ENCODE measurements at regions not wholly inside any gene's neighbourhood (a gene's known extent, or its start where the extent isn't known, plus 50 kb on each side); places are given as distances from the start of the nearest gene placed in this dataset.

DNA sequence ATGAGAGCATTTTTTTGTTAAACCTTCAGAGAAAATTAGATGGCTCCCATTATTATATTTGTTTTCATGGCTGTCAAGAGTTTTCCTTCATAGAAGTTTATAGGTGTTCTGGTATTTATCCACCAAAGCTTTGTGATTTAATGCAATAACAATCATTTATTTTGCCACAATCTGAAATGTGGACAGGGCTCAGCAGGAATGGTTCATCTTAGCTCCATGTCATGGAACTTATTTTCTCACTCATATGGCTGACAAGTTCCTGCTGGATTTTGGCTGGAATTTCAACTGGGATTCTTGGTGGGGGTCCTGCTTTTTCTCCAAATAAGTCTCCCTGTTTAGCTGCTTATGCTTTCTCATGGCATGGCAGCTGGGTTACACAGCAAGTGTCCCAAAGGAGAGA is 876.7 kb downstream of the QKI start:
- no peak overlapping the region for H3K4me2 ChIP-seq (ENCODE audit: low read depth, low read length, poor library complexity, severe bottlenecking)
- no peaks in the 10 kb centered on the region for H3K9me2 ChIP-seq (replicated peaks; ENCODE audit: low read depth, low read length)
- H3K36me3 ChIP-seq (ENCODE audit: insufficient read depth, low read length) = no peaks in the 10 kb centered on the region
- H3F3A ChIP-seq (ENCODE audit: low read depth) = no peaks in the 10 kb centered on the region
- no peaks in the 10 kb centered on the region for H4K20me1 ChIP-seq (ENCODE audit: insufficient read depth, low read length, poor library complexity, severe bottlenecking)
- H3K27me3 ChIP-seq (ENCODE audit: insufficient read depth, low read length, poor library complexity, severe bottlenecking) = no peaks in the 10 kb centered on the region
- H3K9ac ChIP-seq (ENCODE audit: low read depth, low read length, poor library complexity, severe bottlenecking) = no peak overlapping the region
- H3K79me2 ChIP-seq (ENCODE audit: insufficient read depth, low read length) = no peaks in the 10 kb centered on the region
- H2AFZ ChIP-seq (ENCODE audit: low read length) = no peak overlapping the region
- no peak overlapping the region for H3K4me3 ChIP-seq (ENCODE audit: low read length, poor library complexity, severe bottlenecking)
- H3K4me1 ChIP-seq (ENCODE audit: insufficient read depth, low read length, poor library complexity, severe bottlenecking) = no peaks in the 10 kb centered on the region
- H3K9me3 ChIP-seq (ENCODE audit: insufficient read depth, low read depth, low read length) = no peaks in the 10 kb centered on the region
- no peak for TF ChIP-seq CTCF (conservative IDR thresholded peaks at IDR 0.05; ENCODE audit: low read length)
- TF ChIP-seq EZH2phosphoT487 (IDR thresholded peaks at IDR 0.05; ENCODE audit: borderline replicate concordance) = no peak

DNA sequence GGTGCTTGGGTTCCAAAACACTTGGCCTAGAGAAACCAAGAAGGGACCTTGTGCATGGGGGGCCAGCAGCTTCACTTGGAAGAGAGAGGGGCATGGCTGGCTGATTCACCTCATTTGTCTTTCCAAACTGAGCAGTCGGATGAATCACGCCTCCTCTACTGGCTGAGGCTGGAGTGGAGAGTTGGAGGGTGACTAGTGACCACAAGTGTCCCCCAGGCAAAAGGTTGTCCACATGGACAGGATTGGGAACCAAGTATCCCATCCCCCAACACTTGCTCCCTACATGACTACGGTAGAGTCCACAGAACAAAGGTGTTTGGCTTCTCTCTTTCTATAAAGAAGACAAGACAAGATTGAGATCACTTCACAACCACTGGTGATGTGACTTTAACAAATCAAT is 875.6 kb downstream of the QKI start:
- H3K9ac ChIP-seq (ENCODE audit: low read depth, low read length, poor library complexity, severe bottlenecking) = no peak overlapping the region
- no peaks in the 10 kb centered on the region for H4K20me1 ChIP-seq (ENCODE audit: insufficient read depth, low read length, poor library complexity, severe bottlenecking)
- no peak overlapping the region for H3K4me3 ChIP-seq (ENCODE audit: low read length, poor library complexity, severe bottlenecking)
- H3K79me2 ChIP-seq (ENCODE audit: insufficient read depth, low read length) = no peaks in the 10 kb centered on the region
- H3K9me3 ChIP-seq (ENCODE audit: insufficient read depth, low read depth, low read length) = no peaks in the 10 kb centered on the region
- no peaks in the 10 kb centered on the region for H3F3A ChIP-seq (ENCODE audit: low read depth)
- no peaks in the 10 kb centered on the region for H3K9me2 ChIP-seq (replicated peaks; ENCODE audit: low read depth, low read length)
- no peak for TF ChIP-seq CTCF (conservative IDR thresholded peaks at IDR 0.05; ENCODE audit: low read length)
- TF ChIP-seq EZH2phosphoT487 (IDR thresholded peaks at IDR 0.05; ENCODE audit: borderline replicate concordance) = no peak
- no peaks in the 10 kb centered on the region for H3K36me3 ChIP-seq (ENCODE audit: insufficient read depth, low read length)
- no peaks in the 10 kb centered on the region for H3K4me1 ChIP-seq (ENCODE audit: insufficient read depth, low read length, poor library complexity, severe bottlenecking)
- no peak overlapping the region for H2AFZ ChIP-seq (ENCODE audit: low read length)
- H3K27me3 ChIP-seq (ENCODE audit: insufficient read depth, low read length, poor library complexity, severe bottlenecking) = no peaks in the 10 kb centered on the region
- no peak overlapping the region for H3K4me2 ChIP-seq (ENCODE audit: low read depth, low read length, poor library complexity, severe bottlenecking)

GRCh38 chr6:164286011-164286410 is 871.5 kb downstream of the QKI start:
- Histone ChIP-seq H3K4me2 (ENCODE audit: low read depth, low read length, poor library complexity, severe bottlenecking) (no peak overlapping the region), H3K4me1 (ENCODE audit: insufficient read depth, low read length, poor library complexity, severe bottlenecking) (no peaks in the 10 kb centered on the region), H3K9me2 (replicated peaks; ENCODE audit: low read depth, low read length) (no peaks in the 10 kb centered on the region), H3K27me3 (ENCODE audit: insufficient read depth, low read length, poor library complexity, severe bottlenecking) (no peaks in the 10 kb centered on the region), H2AFZ (ENCODE audit: low read length) (no peak overlapping the region), H3K9me3 (ENCODE audit: insufficient read depth, low read depth, low read length) (peaks cover 4% of the 10 kb centered on the region; the same call in 1 of the 2 replicates), H3K36me3 (ENCODE audit: insufficient read depth, low read length) (no peaks in the 10 kb centered on the region), H3K9ac (ENCODE audit: low read depth, low read length, poor library complexity, severe bottlenecking) (no peak overlapping the region), H3K79me2 (ENCODE audit: insufficient read depth, low read length) (no peaks in the 10 kb centered on the region), H4K20me1 (ENCODE audit: insufficient read depth, low read length, poor library complexity, severe bottlenecking) (no peaks in the 10 kb centered on the region), H3F3A (ENCODE audit: low read depth) (no peaks in the 10 kb centered on the region), H3K4me3 (ENCODE audit: low read length, poor library complexity, severe bottlenecking) (no peak overlapping the region)
- no peak for TF ChIP-seq EZH2phosphoT487 (IDR thresholded peaks at IDR 0.05; ENCODE audit: borderline replicate concordance)
- no peak for TF ChIP-seq CTCF (conservative IDR thresholded peaks at IDR 0.05; ENCODE audit: low read length)
